Stomach (tissue), 4 donors: ENCODE measurements at regions not wholly inside any gene's neighbourhood (a gene's known extent, or its start where the extent isn't known, plus 50 kb on each side); places are given as distances from the start of the nearest gene placed in this dataset.

Experiments used
- EP300 ChIP-seq: sonication (generic); formaldehyde crosslinking; IDR thresholded peaks from one replicate; pipeline ENCODE4 v1.6.1; 2017; ENCODE audit warnings: antibody characterized with exemption
- TF ChIP-seq, protein P1 (sequence below), 7 experiments: fragments of 450-650 bp in 4 of 7; fragments of 200-600 bp in 3 of 7; sonication (generic) in 3 of 7; IDR thresholded peaks; one replicate each; pipeline ENCODE4 v1.5.1; 2016 to 2019; ENCODE audit warnings: antibody characterized with exemption in 7 of 7, control low read depth in 2 of 7, mild to moderate bottlenecking in 1 of 7

DNA sequence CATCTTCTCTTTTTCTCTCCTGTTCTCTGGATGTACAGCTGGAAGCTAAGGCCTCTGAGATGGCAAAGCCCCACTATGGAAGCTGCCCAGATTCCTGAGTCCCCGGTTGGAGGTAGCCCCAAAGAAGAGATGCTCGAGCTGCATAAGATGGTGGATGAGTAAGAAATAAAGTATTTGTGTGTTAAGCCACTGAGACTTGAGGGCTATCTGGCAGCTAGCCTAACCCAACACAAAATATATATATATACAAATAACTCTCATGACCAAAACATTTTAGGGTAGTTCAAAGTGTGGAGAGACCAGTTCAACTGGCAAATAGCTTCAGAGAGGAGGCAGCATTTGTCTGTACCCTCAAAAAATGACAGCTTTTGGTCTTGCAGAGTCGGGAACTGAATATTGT lies 72.4 kb upstream of the PDE1C start:
- TF ChIP-seq EP300: no peak
- TF ChIP-seq, protein P1, sequence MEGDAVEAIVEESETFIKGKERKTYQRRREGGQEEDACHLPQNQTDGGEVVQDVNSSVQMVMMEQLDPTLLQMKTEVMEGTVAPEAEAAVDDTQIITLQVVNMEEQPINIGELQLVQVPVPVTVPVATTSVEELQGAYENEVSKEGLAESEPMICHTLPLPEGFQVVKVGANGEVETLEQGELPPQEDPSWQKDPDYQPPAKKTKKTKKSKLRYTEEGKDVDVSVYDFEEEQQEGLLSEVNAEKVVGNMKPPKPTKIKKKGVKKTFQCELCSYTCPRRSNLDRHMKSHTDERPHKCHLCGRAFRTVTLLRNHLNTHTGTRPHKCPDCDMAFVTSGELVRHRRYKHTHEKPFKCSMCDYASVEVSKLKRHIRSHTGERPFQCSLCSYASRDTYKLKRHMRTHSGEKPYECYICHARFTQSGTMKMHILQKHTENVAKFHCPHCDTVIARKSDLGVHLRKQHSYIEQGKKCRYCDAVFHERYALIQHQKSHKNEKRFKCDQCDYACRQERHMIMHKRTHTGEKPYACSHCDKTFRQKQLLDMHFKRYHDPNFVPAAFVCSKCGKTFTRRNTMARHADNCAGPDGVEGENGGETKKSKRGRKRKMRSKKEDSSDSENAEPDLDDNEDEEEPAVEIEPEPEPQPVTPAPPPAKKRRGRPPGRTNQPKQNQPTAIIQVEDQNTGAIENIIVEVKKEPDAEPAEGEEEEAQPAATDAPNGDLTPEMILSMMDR (IDR thresholded peaks at IDR 0.05): no peak
